ENCODE measurements at regions not wholly inside any gene's neighbourhood (a gene's known extent, or its start where the extent isn't known, plus 50 kb on each side); places are given as distances from the start of the nearest gene placed in this dataset.

- TF ChIP-seq CTCF (IDR thresholded peaks at IDR 0.05), result no peak
- Histone ChIP-seq H3K36me3 (ENCODE audit: insufficient read depth in 1 of 2, low read depth in 1 of 2) (no peaks in the 10 kb centered on the region), H3K27me3 (ENCODE audit: insufficient read depth in 3 of 3, low read length in 2 of 3) (no peaks in the 10 kb centered on the region), H3K4me3 (no peak overlapping the region), H3K4me1 (no peaks in the 10 kb centered on the region), H3K27ac (no peak overlapping the region), H3K9me3 (peaks cover 9% of the 10 kb centered on the region)
- intact Hi-C loops (cut with DNase I), result no loop called here
- WGBS, 3 donors, result 93 to 96% (median 94%) methylated on average over 3 of the region's 3 CpGs
- DNase-seq (no peak), ATAC-seq (no peak)
Measured at GRCh38 chr2:79275863-79276262, 116.3 kb upstream of the REG3A start.

GRCh38 chr2:79275197-79275596 is 115.6 kb upstream of the REG3A start:
- Histone ChIP-seq H3K9me3 (peaks cover 9% of the 10 kb centered on the region), H3K27ac (no peak overlapping the region), H3K27me3 (ENCODE audit: insufficient read depth in 3 of 3, low read length in 2 of 3) (no peaks in the 10 kb centered on the region), H3K4me3 (no peak overlapping the region), H3K4me1 (no peaks in the 10 kb centered on the region), H3K36me3 (ENCODE audit: insufficient read depth in 1 of 2, low read depth in 1 of 2) (no peaks in the 10 kb centered on the region)
- no peak for TF ChIP-seq CTCF (IDR thresholded peaks at IDR 0.05)
- no peak for ATAC-seq
- intact Hi-C loops (cut with DNase I), result no loop called here
- no peak for DNase-seq
- WGBS, 3 donors, result 65 to 83% (median 74%) methylated on average over 2 of the region's 2 CpGs

- no peaks in the 10 kb centered on the region for H3K27me3 ChIP-seq (ENCODE audit: insufficient read depth in 3 of 3, low read length in 2 of 3)
- H3K4me1 ChIP-seq, result no peaks in the 10 kb centered on the region
- no peak for TF ChIP-seq CTCF (IDR thresholded peaks at IDR 0.05)
- intact Hi-C loops (cut with DNase I), result no loop called here
- H3K9me3 ChIP-seq, result peaks cover 9% of the 10 kb centered on the region
- ATAC-seq (no peak), DNase-seq (no peak)
- H3K4me3 ChIP-seq, result no peak overlapping the region
- H3K27ac ChIP-seq, result no peak overlapping the region
- H3K36me3 ChIP-seq (ENCODE audit: insufficient read depth in 1 of 2, low read depth in 1 of 2), result no peaks in the 10 kb centered on the region
Measured at GRCh38 chr2:79272616-79273015, 113.1 kb upstream of the REG3A start.

GRCh38 chr2:79271456-79271855 is 111.9 kb upstream of the REG3A start:
- Histone ChIP-seq H3K27me3 (ENCODE audit: insufficient read depth in 3 of 3, low read length in 2 of 3) (no peaks in the 10 kb centered on the region), H3K36me3 (ENCODE audit: insufficient read depth in 1 of 2, low read depth in 1 of 2) (no peaks in the 10 kb centered on the region), H3K9me3 (peaks cover 9% of the 10 kb centered on the region), H3K4me1 (no peaks in the 10 kb centered on the region), H3K27ac (no peak overlapping the region), H3K4me3 (no peak overlapping the region)
- intact Hi-C loops (cut with DNase I), result no loop called here
- ATAC-seq (no peak), DNase-seq (no peak)
- TF ChIP-seq CTCF (IDR thresholded peaks at IDR 0.05), result no peak
- 29 to 31% (median 30%) methylated on average over 3 of the region's 3 CpGs for WGBS, 3 donors

- no peak overlapping the region for H3K4me3 ChIP-seq
- WGBS, 3 donors, result 82 to 84% (median 82%) methylated on average over 2 of the region's 2 CpGs
- ATAC-seq (no peak), DNase-seq (no peak)
- H3K36me3 ChIP-seq (ENCODE audit: insufficient read depth in 1 of 2, low read depth in 1 of 2), result no peaks in the 10 kb centered on the region
- intact Hi-C loops (cut with DNase I), result no loop called here
- no peaks in the 10 kb centered on the region for H3K4me1 ChIP-seq
- H3K9me3 ChIP-seq, result no peaks in the 10 kb centered on the region
- no peaks in the 10 kb centered on the region for H3K27me3 ChIP-seq (ENCODE audit: insufficient read depth in 3 of 3, low read length in 2 of 3)
- H3K27ac ChIP-seq, result no peak overlapping the region
- no peak for TF ChIP-seq CTCF (IDR thresholded peaks at IDR 0.05)
Measured at GRCh38 chr2:79260848-79261247, 101.3 kb upstream of the REG3A start.

All from psoas muscle (tissue), 7 donors.